HG03432 (cell line): ENCODE measurements at regions not wholly inside any gene's neighbourhood (a gene's known extent, or its start where the extent isn't known, plus 50 kb on each side); places are given as distances from the start of the nearest gene placed in this dataset.
"Not testable (repeated sequence)": the region's sequence is repeated elsewhere in the genome, so short reads cannot be mapped to it uniquely, and the experiment has no call there.

Experiments
- ATAC-seq: cut with Tn5 transposase; IDR thresholded peaks from one replicate; pipeline ENCODE4 v1.9.1; 2021; ENCODE audit warnings: mild to moderate bottlenecking, moderate library complexity; ENCODE audit not compliant: unreplicated experiment

GRCh38 chr18:1466035-1466434, 561.4 kb downstream of the ADCYAP1 start:
- ATAC-seq: no peak

DNA sequence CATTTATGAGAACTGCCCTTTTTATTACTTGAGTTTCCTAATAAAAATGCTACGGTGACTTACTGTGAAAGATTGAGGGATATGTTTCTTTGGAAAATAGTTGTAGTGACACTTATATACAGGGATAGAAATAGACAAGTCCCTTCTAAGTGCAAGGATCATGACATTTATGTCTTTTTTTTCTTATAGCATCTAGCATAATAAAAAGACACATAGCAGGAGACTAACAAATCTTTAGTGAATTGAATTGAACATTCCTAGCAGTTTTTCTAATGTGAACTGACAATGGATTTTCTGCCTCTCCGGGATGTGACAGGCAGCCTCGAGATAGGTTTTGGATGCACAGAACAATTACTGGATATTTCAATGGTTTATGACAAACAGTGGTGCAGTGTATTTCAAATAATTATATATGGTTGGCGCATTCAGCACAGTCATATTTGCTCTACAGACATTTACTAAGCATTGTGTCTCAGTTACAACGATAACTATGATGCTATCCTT, 562.8 kb downstream of the ADCYAP1 start:
- ATAC-seq: no peak

DNA sequence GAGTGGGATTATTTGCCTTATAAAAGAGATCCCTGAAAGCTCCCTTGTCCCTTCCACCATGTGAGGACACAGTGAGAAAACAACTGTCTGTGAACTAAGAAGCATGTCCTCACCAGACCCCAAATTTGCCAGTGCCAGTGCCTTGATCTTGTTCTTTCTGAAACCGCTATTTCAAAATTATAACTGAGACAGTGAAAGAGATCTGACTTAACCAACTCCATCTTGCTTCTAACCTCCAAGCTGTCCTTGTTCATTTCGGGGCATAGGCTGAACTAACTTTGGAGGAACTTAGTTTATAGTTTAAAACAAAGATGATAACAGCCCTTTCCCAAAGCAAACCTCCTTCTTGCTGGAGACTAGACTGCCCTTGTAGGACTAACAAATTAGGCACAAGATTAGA, 563.9 kb downstream of the ADCYAP1 start:
- no peak for ATAC-seq

DNA sequence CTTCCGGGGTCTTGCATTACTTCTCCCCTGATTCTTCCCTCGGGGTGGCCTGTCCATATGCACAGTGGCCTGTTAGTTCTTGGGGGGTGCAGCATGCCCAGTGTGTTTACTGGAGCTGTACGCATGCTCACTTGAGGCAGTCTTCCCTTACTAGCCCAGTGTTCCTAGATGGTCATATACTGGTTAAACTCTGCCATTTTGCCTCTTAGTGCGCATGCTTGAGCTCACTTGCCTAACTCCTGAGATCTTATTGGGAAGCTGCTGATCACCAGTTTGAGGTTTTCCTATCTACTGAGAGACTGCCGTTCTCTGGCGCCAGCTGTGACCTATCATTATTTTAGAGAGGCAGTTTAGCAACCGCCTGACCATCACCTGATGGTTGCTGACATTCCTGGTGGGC, 571.2 kb downstream of the ADCYAP1 start:
- no peak for ATAC-seq

- no peak for ATAC-seq
Observed at GRCh38 chr18:1480309-1480708, 575.6 kb downstream of the ADCYAP1 start.

DNA sequence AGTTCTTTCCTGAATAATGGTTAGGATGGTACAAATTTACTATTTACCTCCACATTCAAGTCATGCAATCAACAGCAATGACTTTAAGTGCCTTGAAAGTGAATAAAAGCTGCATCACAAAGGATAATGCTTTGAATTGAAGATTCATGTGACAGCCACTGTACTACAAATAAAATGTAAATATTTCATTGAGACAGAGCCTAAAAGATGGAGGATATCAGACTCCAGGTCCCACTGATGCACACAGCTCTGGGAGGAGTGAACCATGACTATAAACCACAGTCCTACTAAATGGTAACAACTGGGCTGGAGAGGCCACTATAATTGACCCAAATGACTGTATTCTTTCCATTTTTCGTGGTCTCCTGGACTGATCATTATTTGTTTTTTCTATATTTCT, 576.9 kb downstream of the ADCYAP1 start:
- no peak for ATAC-seq

GRCh38 chr18:1483385-1483784, 578.7 kb downstream of the ADCYAP1 start:
- ATAC-seq: no peak

GRCh38 chr18:1487457-1487856, 582.8 kb downstream of the ADCYAP1 start:
- ATAC-seq: no peak

DNA sequence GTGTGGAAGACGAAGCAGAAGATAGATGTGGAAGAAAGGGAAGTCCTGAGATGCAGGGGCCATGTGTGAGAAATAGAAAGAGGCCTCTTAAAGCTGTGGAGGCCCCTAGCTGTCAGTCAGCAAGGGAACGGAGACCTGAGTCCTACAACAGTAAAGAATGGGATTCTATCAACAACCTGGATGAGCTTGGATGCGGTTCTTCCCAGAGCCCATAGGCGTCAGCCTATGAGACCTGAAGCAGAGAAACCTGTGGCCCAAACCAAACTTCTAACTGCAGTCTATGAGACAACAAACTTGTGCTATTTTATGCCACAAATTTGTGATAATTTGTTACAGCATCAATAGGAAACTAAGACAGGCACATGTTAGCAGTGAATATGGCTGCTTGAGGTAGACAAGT, 583.7 kb downstream of the ADCYAP1 start:
- no peak for ATAC-seq

- no peak for ATAC-seq
Observed at GRCh38 chr18:1488957-1489356, 584.3 kb downstream of the ADCYAP1 start.

- no peak for ATAC-seq
Observed at GRCh38 chr18:1495387-1495786, 590.7 kb downstream of the ADCYAP1 start.

GRCh38 chr18:1496096-1496495, 591.4 kb downstream of the ADCYAP1 start:
- ATAC-seq: no peak

GRCh38 chr18:1498216-1498615, 593.5 kb downstream of the ADCYAP1 start:
- no peak for ATAC-seq

GRCh38 chr18:1499265-1499664, 594.6 kb downstream of the ADCYAP1 start:
- ATAC-seq: no peak

- ATAC-seq: no peak
Observed at GRCh38 chr18:1503847-1504246, 599.2 kb downstream of the ADCYAP1 start.

- ATAC-seq: no peak
Observed at GRCh38 chr18:1505856-1506255, 601.2 kb downstream of the ADCYAP1 start.

DNA sequence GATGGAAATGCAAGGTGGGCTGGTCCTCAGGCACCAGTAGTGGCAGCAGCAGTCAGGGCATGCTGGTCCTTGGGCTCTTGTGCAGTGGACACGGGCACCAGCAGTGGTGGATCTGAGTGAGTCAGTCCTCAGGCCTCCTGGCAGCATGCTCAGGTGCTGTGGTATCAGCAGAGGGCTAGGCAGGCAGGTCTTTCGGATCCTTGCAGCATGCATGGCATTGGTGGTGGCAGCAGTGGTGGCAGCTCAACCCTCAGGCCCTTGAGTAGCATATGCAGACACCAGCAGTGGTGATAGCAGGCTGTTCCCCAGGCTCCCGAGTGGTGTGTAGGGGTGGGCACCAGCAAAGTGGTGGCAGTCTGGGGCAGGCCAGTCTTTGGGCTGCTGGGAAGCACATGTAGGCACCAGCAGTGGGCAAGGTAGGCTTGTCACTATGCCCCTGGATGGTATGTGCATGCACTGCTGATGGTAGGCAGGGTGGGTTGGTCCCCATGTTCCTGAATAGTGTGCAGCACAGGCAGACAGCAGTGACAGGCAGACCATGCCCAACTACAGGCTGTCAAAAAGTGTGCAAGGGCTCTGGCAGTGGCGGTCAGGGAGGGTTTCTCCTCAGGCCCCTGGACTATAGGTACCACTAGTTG, 606.0 kb downstream of the ADCYAP1 start:
- ATAC-seq: no peak

- no peak for ATAC-seq
Observed at GRCh38 chr18:1511619-1512311, 607.1 kb downstream of the ADCYAP1 start.

DNA sequence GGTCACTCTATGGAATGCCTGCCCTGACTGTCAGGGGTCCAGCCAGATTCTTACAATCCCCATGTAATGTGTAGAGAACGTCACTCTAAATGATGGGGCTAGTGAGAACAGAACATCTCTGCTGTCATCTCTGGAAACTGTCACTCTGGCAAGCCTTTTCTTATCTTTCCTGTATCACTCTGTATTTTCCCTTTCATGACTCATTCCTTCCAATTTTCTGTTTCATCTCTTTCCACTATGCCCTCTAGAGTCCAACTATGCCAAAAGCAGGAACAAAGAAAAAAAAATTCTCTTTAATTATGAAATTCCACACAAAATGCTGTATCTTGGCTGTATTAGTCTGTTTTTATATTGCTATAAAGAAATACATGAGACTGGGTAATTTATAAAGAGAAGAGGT, 608.8 kb downstream of the ADCYAP1 start:
- peak; percentile 44 for ATAC-seq

- ATAC-seq: not testable (repeated sequence)
Observed at GRCh38 chr18:1521588-1522248, 617.0 kb downstream of the ADCYAP1 start.

DNA sequence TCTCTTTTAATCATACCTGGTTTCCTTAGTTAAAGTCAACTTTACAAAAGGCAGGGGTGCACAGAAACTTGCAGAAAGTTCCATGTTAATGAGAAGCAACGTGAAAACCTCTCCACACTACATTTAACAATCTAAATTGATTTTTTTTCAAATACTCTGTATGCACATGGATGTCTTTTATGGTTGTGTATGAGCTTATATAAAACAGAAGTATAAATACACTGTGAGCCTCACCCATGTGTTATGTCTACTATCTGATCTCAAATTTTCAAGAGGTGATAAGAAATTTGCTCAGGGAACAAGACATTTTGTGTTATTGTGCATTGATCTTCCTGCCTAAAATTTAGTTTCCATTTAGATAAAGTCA, 617.6 kb downstream of the ADCYAP1 start:
- no peak for ATAC-seq

DNA sequence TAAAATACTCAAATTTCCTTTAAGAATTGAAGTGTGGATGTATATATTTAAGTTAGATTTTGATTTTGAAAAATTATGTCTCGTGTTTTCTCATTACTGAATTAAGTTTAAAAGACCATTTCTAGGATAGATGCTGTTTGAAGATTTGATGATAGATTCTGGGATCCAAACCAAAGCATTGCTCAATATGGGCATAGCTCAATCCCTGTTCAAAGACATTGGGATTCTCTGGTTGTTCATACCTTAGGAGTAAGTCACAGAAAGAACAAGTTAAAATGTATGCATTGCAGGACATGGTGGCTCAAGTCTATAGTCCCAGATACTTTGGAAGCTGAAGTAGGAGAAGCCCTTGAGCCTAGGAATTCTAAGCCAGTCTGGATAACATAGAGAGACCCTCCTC, 622.3 kb downstream of the ADCYAP1 start:
- ATAC-seq: no peak
